ENCODE measurements at regions not wholly inside any gene's neighbourhood (a gene's known extent, or its start where the extent isn't known, plus 50 kb on each side); places are given as distances from the start of the nearest gene placed in this dataset.

DNA sequence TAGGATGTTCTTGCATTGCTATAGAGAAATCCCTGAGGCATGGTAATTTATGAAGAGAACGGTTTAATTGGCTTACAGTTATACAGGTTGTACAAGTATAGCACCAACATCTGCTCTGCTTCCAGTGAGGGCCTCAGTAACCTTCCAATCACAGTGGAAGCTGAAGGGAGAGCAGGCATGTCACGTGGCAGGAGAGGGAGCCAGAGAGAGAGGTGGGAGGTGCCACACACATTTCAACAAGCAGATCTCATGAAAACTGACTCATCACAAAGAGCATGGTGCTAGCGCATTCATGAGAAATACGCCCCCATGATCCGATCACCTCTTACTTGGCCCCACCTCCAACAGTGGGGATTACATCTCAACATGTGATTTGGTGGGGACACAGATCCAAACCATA, 871.2 kb downstream of the TFAP2A start:
- TF ChIP-seq POLR2A (IDR thresholded peaks at IDR 0.05) (no peak), CTCF (IDR thresholded peaks at IDR 0.05 in 4 of 5, conservative IDR thresholded peaks at IDR 0.05 in 1 of 5) (no peak)

Measured in gastrocnemius medialis (tissue), 4 donors.